Fibroblast of lung (primary cell): ENCODE measurements at regions not wholly inside any gene's neighbourhood (a gene's known extent, or its start where the extent isn't known, plus 50 kb on each side); places are given as distances from the start of the nearest gene placed in this dataset.

Experiments used
- DNase-seq, 2 donors: peaks; one replicate each; pipeline versions ENCODE4 v3.0.0 to v3.0.0-alpha.2; 2010; ENCODE audit warnings: low read depth in 2 of 2
- H2AFZ ChIP-seq: 2 replicates; pipeline ENCODE4 v1.5.1; 2012; ENCODE audit warnings: low read length, control low read depth, inconsistent platforms
- H3K27ac ChIP-seq: 2 replicates; pipeline ENCODE4 v1.5.1; 2011; ENCODE audit warnings: low read length, control low read depth; ENCODE audit not compliant: insufficient read depth
- H3K27me3 ChIP-seq: 2 replicates; pipeline ENCODE4 v1.5.1; 2011; ENCODE audit warnings: mild to moderate bottlenecking, low read length; ENCODE audit not compliant: control insufficient read depth, insufficient read depth
- H3K36me3 ChIP-seq: 2 replicates; pipeline ENCODE4 v1.5.1; 2011; ENCODE audit warnings: low read length; ENCODE audit not compliant: control insufficient read depth, insufficient read depth
- H3K4me1 ChIP-seq: 2 replicates; pipeline ENCODE4 v1.5.1; 2011; ENCODE audit warnings: low read length; ENCODE audit not compliant: control insufficient read depth, insufficient read depth; ENCODE audit errors: extremely low read depth
- H3K4me2 ChIP-seq: 2 replicates; pipeline ENCODE4 v1.5.1; 2011; ENCODE audit warnings: low read length, control low read depth; ENCODE audit not compliant: insufficient read depth; ENCODE audit errors: extremely low read depth
- H3K4me3 ChIP-seq, 4 experiments: fragments of 200-600 bp in 1 of 4; sonication (generic) in 1 of 4; replicated peaks in 1 of 4; 2 replicates each; pipeline ENCODE4 v1.5.1; 2011 to 2016; ENCODE audit warnings: low read length in 4 of 4, low read depth in 3 of 4, mild to moderate bottlenecking in 3 of 4, control low read depth in 2 of 4, inconsistent platforms in 1 of 4, mixed read lengths in 1 of 4; ENCODE audit not compliant: insufficient read depth in 1 of 4; ENCODE audit errors: control extremely low read depth in 1 of 4
- H3K79me2 ChIP-seq: 2 replicates; pipeline ENCODE4 v1.5.1; 2012; ENCODE audit warnings: mild to moderate bottlenecking, low read length, inconsistent platforms; ENCODE audit not compliant: control insufficient read depth, insufficient read depth
- H3K9ac ChIP-seq: 2 replicates; pipeline ENCODE4 v1.5.1; 2011; ENCODE audit warnings: mild to moderate bottlenecking, low read length, control low read depth; ENCODE audit not compliant: insufficient read depth
- H3K9me3 ChIP-seq: 2 replicates; pipeline ENCODE4 v1.5.1; 2012; ENCODE audit warnings: low read depth, low read length; ENCODE audit not compliant: control insufficient read depth, insufficient read depth
- H4K20me1 ChIP-seq: 2 replicates; pipeline ENCODE4 v1.5.1; 2011; ENCODE audit warnings: low read length; ENCODE audit not compliant: control insufficient read depth, insufficient read depth; ENCODE audit errors: extremely low read depth
- CTCF ChIP-seq, 2 donors: IDR thresholded peaks in 1 of 2; conservative IDR thresholded peaks in 1 of 2; 1 replicate in 1 of 2; 2 replicates in 1 of 2; pipeline ENCODE4 v1.5.1; 2011 to 2012; ENCODE audit warnings: low read length in 2 of 2, control low read depth in 1 of 2, inconsistent platforms in 1 of 2, low read depth in 1 of 2, mild to moderate bottlenecking in 1 of 2
- EZH2 ChIP-seq: IDR thresholded peaks from 2 replicates; pipeline ENCODE4 v1.5.1; 2012; ENCODE audit warnings: low read length, control low read depth, mild to moderate bottlenecking; ENCODE audit errors: missing control alignments

- H3K27me3 ChIP-seq: no peaks in the 10 kb centered on the region
- no peaks in the 10 kb centered on the region for H3K36me3 ChIP-seq
- H3K4me3 ChIP-seq: no peak overlapping the region
- H3K4me2 ChIP-seq: no peak overlapping the region
- H2AFZ ChIP-seq: no peak overlapping the region
- TF ChIP-seq CTCF (conservative IDR thresholded peaks at IDR 0.05 in 1 of 2, IDR thresholded peaks at IDR 0.05 in 1 of 2; ENCODE audit: low read depth in 1 of 2, low read length in 2 of 2): no peak
- no peak for TF ChIP-seq EZH2
- H3K4me1 ChIP-seq: no peaks in the 10 kb centered on the region
- DNase-seq: no peak
- H3K79me2 ChIP-seq: no peaks in the 10 kb centered on the region
- no peak overlapping the region for H3K9ac ChIP-seq
- no peaks in the 10 kb centered on the region for H4K20me1 ChIP-seq
- no peak overlapping the region for H3K27ac ChIP-seq
- H3K9me3 ChIP-seq: no peaks in the 10 kb centered on the region
Observed at GRCh38 chr11:80173371-80174136, 732.7 kb upstream of the TENM4 start.

GRCh38 chr11:80168796-80169195, 728.0 kb upstream of the TENM4 start:
- Histone ChIP-seq H3K79me2 (no peaks in the 10 kb centered on the region), H3K9ac (no peak overlapping the region), H3K27ac (no peak overlapping the region), H4K20me1 (no peaks in the 10 kb centered on the region), H3K4me1 (no peaks in the 10 kb centered on the region), H3K4me2 (no peak overlapping the region), H3K27me3 (no peaks in the 10 kb centered on the region), H2AFZ (no peak overlapping the region), H3K4me3 (no peak overlapping the region), H3K36me3 (no peaks in the 10 kb centered on the region), H3K9me3 (no peaks in the 10 kb centered on the region)
- TF ChIP-seq EZH2 (no peak), CTCF (conservative IDR thresholded peaks at IDR 0.05 in 1 of 2, IDR thresholded peaks at IDR 0.05 in 1 of 2; ENCODE audit: low read depth in 1 of 2, low read length in 2 of 2) (no peak)
- DNase-seq: no peak

- H3K9ac ChIP-seq: no peak overlapping the region
- no peaks in the 10 kb centered on the region for H3K4me1 ChIP-seq
- H4K20me1 ChIP-seq: no peaks in the 10 kb centered on the region
- no peaks in the 10 kb centered on the region for H3K36me3 ChIP-seq
- peak in 1 of 2 donors; percentile 51 for DNase-seq
- no peak overlapping the region for H2AFZ ChIP-seq
- no peak for TF ChIP-seq CTCF (conservative IDR thresholded peaks at IDR 0.05 in 1 of 2, IDR thresholded peaks at IDR 0.05 in 1 of 2; ENCODE audit: low read depth in 1 of 2, low read length in 2 of 2)
- no peak for TF ChIP-seq EZH2
- no peak overlapping the region for H3K4me3 ChIP-seq
- H3K79me2 ChIP-seq: no peaks in the 10 kb centered on the region
- H3K4me2 ChIP-seq: no peak overlapping the region
- H3K27me3 ChIP-seq: no peaks in the 10 kb centered on the region
- no peak overlapping the region for H3K27ac ChIP-seq
- no peaks in the 10 kb centered on the region for H3K9me3 ChIP-seq
Observed at GRCh38 chr11:80167766-80168165, 726.9 kb upstream of the TENM4 start.
